GM19438 (cell line): ENCODE measurements at regions not wholly inside any gene's neighbourhood (a gene's known extent, or its start where the extent isn't known, plus 50 kb on each side); places are given as distances from the start of the nearest gene placed in this dataset.

Source experiments
- ATAC-seq: cut with Tn5 transposase; IDR thresholded peaks from one replicate; pipeline ENCODE4 v1.9.1; 2021; ENCODE audit warnings: low read depth; ENCODE audit not compliant: unreplicated experiment

DNA sequence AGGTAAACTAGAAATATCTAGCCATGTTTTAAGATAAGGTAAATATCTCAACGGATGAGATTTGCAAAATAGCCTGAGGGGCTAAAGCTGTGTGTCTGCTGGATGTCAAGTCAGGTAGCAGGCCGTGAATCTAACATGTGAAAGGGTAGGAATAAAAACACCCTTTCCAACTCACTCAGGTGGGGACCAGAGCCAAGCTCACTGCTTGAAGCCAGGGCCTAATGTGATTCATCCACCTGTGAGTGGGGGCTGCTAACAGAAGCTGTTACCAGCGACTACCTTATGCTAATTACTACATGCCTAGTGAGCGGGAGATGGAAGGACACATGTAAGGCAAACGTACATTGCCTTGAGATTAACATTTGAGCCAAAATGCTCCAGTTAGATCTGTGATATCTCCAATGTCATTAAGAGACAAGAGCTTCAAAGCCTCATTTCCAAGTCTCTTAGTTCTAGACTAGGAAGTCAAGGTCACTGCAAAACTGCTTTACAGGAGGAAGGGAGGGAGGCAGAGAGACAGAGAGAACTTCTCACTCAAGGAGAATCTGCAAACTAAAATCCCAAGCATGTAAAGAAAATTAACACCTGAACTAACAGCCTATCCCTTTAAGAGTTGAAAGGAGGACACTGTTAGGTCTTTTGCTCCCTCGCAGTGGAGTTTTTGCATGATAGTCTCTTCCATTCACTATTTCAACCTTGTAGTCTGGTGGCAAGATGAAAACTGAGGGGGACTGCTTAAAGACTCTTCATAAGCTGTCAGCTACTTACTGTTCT is 141.6 kb upstream of the RPS23 start:
- no peak for ATAC-seq

DNA sequence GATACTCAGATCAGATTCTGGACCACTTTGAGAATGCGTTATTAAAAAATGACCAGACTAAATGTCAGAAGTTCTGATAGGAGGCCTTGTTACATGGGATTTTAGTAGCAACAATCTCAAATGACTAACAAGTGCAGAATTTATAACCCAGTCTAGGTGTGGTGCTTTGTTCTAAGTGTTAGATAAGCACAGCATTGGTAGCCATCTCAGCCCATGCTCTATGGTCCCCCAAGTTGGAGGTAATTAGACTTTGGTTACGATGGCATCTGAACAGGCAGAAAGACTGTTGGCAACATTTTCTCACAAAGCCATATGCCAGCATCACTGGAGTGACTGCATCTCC is 140.4 kb upstream of the RPS23 start:
- ATAC-seq: no peak

DNA sequence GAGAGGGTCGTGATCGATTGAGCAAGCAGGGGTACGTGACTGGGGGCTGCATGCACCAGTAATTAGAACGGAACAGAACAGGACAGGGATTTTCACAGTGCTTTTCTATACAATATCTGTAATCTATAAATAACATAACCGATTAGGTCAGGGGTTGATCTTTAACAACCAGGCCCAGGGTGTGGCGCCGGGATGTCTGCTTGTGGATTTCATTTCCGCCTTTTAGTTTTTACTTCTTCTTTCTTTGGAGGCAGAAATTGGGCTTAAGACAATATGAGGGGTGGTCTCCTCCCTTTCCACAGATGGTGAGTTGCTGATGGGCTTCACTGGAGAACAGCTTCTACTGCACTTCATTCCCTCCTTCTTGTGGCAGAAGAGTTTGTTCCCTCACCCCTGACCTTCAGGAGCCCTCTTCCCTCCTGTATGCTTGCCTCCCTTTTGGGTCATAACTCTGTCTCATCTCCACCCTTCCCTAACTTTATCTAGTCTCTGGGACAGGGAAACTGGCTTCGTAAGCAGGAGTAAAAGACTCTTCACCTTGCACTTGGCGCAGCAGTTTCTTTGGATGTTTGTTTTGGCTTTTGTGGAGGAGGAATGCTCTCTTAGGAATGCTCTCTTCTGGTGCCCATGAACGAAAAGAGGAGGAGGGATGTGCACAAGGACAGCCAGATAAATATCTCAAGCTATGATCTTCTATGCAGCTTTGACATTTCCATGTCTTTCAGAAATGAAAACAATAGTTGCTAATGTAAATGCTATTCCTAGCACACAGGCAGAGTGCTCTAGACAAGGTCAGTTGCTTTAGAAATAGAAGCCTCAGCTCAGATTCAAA is 139.8 kb upstream of the RPS23 start:
- no peak for ATAC-seq

DNA sequence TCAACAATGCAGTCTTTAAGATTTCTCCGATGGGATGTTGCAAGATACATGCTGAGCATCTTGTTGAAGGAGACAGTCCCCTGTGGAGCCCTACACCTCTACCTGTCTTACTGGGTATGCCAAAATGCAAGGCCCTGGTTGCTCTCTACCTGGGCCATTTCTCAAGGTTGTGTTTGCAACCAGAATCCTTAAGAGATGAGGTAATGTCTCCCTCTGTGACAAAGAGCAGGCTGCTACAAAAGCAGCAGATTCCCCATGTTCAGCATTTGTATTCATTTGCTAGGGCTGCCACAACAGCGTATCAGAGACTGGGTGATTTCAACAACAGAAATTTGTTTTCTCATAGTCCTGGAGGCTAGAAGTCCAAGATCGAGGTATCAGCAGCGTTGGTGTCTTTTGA is 138.4 kb upstream of the RPS23 start:
- ATAC-seq: no peak

DNA sequence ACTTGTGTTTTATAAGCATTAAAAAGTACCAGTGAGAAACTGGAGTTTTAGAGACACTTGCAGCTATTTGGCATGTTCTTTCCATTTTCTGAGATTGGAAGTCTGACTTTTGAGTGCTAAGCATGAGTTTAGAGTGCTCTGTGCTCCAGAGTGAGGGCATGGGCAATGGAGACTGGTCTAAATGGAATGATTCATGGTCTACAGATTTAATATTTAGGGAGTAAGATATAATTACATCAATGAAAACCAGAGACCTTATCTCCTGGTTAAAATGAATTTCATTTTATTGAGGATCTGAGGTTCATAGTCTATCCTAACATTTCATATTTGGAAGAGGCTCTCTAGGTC is 135.9 kb upstream of the RPS23 start:
- no peak for ATAC-seq

DNA sequence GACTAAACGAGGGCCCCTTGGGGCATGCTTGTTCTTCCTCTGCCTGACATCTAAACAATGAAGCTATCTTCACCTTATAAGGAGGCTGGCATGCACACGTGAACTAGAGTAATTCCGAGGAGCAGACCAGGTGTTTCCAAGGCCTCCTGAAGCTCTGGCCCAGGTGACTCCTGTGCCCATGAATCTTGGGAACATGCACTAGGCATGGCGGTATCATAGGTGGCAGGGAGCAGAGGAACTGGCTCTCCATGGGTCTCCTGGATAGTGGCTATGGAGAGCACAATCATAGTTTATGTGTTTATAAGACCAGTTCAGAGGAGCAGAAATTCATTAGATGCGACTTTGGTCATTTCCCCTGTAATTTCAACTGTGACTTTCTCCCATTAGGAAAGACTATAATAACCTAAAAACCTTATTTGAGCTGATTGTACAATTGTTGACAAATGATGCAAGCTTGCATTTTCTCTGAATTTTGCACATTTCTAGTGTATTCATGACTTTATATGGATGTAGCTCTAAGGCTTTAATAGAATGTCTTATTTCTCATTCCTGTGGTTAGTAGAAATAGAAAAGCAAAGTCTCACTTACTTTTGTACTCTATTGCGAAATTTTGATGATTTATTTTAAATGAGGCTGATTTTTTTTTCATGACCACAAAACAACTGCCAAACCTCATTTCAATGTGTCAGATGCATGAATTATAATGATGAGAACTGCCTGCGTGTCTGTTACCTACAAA is 135.3 kb upstream of the RPS23 start:
- ATAC-seq: no peak

DNA sequence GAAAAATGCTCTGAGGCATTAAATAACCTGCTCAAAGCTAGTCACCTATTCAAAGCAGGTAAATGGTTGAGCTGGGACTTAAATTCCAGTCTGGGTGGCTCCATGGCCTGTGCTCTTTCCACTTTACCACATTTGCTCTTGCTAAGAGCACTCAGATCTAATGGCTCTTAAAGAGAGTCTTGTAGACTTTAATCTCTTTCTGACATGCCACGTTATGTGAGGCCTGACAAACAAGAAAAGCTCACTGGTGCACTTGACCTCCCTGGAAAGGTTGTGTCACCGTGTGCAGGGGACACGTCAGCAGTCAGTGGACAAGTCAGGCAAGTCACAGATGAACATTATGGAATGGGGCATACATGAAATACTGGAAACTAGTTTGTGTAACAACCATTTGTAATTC is 129.9 kb upstream of the RPS23 start:
- ATAC-seq: no peak

DNA sequence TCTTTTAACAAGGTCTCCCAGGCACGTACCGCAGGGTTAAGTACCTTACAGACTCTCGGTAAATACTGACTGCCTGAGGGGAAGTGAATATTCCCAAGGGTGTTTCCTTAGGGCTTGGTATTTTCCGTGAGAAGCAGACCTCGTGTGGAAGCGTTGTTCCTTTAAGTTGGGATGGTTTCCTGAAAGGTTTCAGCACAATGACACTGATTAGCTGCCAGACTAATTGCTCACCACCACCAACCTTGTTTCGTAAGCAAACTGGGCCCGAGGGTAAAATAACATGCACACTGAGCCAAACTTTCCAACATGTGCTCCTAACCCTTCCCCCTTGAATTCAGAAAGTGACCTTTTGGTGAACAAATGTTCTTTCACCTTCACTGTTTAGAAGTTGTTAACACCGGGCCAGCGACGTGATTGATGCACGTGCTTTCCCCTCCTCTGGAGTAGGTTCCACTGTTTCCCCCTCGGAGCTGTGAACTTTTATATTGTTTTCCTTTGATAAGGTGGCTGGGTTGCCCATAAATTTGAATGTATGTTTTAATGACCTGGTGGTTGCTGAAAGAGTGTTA is 128.1 kb upstream of the RPS23 start:
- no peak for ATAC-seq

DNA sequence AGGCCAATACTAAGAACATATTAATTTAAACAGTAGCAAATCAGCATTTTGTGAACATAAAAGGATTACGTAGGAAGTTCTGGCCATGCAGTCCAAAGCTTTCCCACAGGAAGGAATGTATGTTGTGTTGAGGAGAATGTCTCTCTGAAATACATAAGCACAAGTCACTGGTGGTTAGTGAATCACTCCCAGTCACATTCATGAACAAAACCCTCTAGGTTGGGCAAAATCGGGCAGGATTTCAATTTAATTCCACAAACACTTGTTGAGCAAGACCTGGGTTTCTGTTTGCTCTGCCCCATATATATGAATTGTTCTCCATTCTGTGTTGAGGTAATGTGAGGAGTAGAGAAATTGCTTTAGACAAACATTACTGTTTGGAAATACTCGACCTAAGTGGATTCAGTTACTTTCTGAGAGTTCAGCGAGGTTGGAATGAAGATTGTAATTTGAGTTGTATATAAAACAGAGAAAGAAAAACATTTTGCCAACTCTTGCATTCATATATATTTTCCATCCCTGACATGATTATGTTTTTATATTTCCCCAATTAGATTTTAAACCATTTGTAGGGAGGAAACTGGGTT is 127.6 kb upstream of the RPS23 start:
- no peak for ATAC-seq

DNA sequence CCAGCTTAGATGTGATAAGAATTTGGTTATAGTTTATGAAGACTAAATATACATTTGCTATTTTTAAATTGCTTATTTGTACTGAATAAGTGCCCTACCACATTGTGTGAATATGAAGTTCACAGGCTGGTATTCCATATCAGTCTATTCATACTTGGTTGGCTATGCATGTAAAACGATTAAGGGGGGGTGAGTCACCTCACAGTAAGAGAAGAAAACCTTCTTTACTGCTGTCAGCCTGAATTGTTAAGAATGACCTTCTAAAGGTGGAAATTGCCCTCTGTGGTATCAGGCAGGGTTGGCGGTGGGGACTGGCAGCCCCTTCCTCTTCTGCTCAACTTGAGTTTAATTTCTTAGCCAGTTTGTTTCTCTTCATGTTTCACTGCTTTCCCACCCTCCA is 127.0 kb upstream of the RPS23 start:
- ATAC-seq: no peak

DNA sequence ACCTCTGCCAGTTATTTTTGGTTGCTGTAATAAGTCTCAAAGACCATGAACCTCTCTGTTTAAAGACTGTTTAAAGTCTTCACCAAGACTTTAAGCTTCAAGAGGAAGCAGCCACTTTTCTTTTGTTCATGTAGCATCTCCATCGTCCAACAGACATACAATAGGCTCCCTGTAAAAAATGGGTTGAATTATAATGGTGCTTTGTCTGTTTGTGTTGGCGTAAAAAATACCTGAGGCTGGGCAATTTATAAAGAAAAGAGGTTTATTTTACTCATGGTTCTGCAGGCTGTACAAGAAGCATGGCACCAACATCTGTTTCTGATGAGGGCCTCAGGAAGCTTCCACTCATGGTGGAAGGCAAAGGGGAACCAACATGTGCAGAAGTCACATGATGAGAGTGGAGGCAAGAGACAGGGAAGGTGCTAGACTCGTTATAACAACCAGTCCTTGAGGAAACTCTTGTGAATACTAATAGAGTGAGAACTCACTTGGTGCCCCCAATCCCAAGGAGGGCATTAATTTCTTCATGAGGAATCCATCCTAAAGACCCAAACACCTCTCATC is 126.3 kb upstream of the RPS23 start:
- no peak for ATAC-seq

DNA sequence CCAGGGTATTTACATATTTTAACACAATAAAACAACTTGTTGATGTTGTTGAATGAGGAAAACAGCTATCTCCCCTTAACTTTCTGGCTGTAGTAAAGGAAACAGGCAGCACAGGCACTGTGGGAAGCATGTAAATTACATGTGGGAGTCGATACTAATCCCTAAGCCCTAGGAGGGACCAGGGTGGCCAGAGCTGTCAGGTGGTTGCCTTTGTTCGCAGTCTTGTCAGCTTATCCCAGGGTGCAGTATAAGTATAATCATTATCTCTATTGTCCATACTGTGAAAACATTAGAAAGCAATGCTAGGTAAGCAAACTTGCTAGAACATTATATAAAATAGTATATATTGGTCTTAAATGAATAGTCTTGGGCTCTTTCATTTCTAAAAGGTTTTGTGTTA is 125.6 kb upstream of the RPS23 start:
- ATAC-seq: no peak

DNA sequence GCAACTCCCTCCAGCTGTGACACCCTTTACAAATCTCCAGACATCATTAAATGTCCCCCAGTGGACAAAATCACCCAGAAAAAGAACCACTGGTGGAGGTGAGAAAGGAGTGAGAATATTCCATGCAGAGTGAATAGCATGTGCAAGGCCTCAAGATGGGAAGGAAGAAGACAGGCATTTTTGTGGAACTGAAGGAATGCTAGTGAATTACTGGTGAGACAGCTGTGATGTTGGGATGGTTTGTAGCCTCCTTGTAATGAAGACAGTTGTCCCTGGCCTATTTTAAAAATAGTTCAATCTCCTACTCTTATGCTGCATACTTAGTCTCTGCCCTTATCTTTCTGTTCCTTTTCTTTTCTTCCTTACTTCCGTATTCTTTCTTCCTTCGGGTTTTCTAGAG is 124.9 kb upstream of the RPS23 start:
- ATAC-seq: no peak

DNA sequence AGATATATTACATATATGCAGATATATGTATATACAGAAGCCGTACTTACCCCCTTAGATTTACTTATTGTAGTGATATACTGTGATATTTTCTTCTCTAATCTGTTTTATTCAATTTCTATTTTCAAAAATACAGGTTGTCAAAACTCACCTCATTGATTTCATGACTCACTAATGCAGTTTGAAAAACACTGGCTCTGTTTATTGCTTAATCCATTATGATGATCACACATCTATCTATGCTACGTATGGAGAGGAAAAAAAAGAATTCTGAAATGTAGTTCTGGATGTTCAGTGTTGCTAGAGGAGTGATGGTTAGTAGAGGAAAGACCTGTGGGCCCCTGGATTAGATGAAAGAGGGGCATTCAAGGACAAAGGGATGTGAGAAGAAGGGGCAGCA is 121.0 kb upstream of the RPS23 start:
- ATAC-seq: no peak

DNA sequence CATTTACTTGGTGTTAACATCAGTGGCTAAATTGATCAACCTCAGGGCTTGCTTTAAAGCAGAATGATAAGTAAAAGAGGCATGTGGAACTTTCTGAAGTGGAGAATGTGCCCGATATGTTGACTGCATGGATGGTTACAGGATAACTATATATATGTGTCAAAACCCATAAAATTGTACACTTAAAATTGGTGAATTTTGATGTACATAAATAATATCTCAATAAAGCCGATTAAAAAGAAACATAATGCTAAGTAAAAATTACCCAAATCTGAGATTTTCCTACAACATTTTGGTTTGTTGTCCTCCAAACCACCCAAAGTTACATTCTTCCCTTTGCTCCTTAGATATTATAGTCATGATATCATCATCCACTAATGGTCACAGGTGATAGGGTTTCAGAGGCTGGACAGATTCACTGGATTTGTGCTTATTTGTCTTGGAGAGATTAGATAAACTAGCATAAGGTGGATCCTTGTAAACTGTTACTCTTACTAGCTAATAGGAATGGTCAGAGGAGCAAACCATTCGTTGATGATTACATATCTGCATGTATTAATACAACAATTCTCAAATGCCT is 119.7 kb upstream of the RPS23 start:
- ATAC-seq: no peak

DNA sequence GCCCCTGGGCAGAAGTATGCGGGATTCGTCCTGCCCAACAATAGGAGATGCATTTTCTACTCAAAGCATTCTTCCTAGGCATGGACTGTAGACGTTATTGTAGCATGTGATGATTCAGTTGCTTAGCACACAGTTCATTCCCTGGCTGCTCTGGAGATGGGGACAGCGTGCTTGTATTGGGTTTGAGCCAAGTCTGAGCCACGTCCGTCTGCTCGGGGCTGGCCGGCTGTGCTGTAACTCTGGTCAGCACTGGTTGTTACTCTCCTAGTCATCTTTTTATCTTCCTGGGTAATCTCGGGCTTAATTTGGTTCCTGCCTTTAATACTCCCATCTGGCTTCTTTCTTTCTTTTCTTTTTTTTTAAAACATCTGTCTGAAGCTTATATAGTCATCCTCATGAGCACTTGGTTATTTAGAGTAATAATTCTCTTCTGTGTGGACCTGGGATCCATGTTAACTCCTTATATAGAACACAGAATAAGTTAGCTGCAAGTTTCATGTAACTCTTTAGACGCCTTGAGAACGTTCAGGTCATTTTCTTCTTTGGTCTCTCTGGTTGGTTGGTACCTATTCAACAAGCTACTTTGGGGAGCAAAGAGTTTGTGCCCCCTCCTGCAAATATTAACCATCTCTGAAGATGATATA is 118.8 kb upstream of the RPS23 start:
- no peak for ATAC-seq

DNA sequence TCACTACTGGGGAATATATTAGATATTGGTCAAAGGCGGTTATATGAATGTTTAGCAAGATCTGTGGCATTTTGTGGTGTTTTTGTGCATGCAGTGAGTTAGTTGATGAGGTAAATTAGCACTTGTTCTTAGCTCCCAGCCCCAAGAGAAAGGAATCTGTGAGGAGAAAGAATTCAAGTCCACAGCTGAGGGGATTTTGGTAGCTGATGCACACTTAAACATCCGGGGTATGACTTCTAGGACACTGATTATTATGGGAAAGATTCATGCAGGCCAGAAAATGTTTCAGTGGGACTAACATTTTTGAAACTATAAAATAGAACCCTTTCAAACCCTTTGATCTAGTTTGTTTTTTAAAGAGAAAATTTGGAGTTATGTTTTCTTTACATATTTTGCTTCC is 118.2 kb upstream of the RPS23 start:
- ATAC-seq: no peak

DNA sequence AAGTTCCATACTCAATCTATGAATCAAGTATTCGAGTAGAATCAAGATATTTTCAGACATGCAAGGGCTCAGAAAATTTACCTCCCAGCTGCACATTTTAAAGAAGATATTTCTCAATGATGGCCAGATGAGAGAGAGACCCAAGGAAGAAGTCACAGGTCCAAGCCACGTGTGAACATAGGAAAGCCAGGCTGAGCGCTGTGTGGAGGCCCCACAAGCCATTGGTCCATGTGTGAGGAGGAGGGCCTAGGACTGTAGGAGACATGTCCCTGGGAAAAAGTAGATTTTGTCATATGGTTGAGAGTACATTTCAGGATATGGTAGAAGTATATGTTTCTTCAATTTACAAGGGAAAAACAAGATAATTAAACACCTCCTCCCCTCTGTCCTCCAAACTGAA is 115.8 kb upstream of the RPS23 start:
- ATAC-seq: no peak

DNA sequence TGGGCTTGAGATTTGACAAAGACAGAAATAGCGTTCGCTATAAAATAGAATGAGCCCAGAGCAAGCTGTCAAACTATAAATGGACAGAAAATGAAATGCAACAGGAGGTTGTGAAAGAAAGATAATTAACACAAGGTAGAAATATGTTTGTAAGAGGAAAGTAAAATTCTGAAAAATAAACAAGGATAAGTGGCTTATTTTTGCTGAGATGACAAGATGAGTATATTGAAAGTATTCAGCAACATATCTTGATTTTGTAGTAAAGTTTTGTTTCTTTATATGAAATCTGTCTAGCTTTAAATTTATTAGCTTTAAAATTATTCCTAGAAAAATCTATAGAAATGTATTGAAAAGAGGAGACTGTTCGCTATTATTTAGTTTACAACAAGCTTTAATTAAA is 111.9 kb upstream of the RPS23 start:
- ATAC-seq: no peak

DNA sequence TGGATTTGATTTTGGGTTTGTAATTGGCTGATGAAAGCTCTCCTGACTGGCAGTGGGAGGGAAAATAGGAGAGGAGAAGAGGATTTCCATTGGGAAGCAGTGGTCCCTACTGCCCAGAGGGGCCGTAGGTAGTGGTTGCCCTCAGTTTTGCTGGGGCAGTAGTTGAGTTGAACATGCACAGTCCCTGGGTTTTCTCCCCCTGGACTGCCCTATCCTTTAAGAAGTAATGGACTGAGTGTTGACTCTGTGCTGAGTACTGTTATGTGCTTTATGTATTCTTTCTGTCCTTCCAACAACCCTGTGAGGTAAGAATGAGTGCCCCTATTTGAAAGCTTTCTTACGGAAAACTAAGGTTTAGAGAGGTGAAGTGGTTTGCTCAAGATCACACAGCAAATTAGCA is 111.2 kb upstream of the RPS23 start:
- ATAC-seq: no peak
